NCI-H2029 treated with DMSO at 0.1 percent for 48 hours (cell line): ENCODE measurements at regions not wholly inside any gene's neighbourhood (a gene's known extent, or its start where the extent isn't known, plus 50 kb on each side); places are given as distances from the start of the nearest gene placed in this dataset.

ENCODE experiments used
- DNase-seq: peaks from one replicate; lab custom pipeline; 2025; lab: John Stamatoyannopoulos, UW

DNA sequence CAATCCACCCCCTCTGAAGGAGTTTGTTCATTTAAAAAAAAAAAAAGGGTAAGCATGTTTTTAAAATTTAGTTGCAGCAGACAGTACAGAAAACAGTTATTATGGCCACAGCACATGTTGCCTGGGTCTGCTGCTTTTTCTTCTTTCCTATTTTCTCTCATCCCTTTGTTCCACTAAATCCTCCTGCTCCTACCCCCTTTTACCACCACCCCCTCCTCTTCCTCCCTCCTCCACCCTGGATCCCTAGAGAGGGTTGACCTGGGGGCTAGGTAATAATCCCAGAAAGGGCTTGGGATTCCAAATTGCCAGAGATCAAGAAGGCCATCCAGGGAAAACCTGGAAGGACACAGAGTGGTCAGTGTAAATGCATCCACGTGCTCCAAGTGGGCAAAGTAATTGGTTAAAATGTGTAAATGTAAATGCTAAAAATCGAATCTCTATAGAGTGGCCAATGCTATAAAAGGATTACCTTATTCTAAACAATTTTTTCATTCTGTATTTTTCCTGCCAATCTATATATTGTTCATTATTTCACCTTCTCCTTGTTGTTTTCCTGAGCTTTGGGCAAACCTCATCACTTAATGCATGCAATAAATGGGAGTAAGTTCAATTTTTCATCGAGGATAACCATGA is 89.0 kb upstream of the PIK3CG start:
- no peak for DNase-seq

DNA sequence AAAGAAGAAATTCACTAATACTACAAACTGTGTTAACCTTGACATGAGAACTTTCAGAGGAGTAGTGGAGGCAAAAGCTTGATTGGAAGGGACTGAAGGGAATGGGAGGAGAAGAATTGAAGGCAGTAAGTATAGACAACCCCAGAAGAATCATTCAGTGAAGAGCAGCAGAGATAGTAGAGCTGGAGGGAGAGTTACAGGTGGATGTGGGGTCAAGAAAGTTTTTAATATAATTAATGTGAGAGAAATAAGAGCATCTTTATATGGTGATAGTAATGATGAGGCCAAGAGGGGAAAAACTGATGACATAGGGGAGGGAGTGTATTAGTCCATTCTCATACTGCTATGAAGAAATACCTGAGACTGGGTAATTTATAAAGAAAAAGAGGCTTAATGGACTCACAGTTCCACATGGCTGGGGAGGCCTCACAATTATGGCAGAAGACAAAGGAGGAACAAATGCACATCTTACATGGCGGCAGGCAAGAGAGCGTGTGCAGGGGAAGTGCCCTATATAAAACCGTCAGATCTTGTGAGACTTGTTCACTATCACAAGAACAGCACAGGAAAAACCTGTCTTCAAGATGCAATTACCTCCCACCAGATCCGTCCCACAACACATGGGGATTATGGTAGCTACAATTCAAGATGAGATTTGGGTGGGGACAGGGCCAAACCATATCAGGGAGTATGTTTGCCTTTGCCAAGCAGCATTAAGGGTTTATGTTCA is 88.3 kb upstream of the PIK3CG start:
- DNase-seq: no peak

- no peak for DNase-seq
Observed at GRCh38 chr7:106777674-106778299, 87.3 kb upstream of the PIK3CG start.

- no peak for DNase-seq
Observed at GRCh38 chr7:106778656-106779250, 86.3 kb upstream of the PIK3CG start.

DNA sequence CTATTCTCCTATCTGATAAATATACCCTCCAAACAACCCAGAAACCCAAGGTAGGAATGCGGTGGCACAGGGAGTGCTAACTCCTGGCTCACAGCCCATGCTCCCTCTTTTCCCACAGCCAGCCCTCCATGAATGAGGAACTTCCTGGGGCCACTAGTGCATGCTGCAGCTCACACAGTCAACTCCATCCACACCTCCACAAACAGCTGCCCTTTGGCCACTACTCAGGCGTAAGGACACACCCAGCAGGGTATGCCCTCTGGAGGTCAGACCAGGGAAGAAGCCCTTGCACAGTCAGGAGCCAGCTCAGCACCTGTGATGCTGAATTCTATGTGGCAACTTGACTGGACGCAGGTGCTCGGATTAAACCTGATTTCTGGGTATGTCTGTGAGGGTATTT is 85.2 kb upstream of the PIK3CG start:
- no peak for DNase-seq

GRCh38 chr7:106781007-106781406 is 84.1 kb upstream of the PIK3CG start:
- no peak for DNase-seq

DNA sequence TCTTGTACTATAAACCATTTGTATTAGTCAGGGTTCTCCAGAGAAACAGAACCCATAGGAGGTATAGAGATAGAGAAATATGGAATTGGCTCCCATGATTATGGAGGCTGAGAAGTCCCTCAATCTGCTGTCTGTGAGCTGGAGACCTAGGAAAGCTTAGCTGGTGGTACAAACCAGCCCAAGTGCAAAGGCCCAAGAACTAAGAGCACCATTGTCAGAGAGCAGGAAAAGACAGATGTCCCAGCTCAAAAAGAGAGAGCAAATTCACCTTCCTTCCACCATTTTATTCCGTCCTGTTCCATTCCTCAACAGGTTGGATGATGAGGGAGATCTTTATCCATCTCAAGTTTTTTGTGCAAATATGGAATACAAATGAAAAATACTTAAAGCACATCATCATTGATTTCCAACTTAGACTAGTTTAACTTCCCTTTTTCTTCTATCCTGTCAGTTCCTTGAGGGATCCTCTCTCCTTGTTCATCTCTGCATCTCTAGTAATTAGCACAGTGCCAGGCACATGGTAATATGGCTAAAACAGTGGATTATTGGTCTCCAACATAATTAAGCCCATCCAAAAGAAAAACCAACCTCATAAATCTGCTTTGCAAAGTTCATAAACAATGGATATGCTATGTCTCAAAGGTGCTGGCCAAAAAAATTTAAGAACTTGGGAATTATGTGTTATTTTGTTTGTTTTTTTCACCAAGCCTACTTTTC is 83.1 kb upstream of the PIK3CG start:
- no peak for DNase-seq

DNA sequence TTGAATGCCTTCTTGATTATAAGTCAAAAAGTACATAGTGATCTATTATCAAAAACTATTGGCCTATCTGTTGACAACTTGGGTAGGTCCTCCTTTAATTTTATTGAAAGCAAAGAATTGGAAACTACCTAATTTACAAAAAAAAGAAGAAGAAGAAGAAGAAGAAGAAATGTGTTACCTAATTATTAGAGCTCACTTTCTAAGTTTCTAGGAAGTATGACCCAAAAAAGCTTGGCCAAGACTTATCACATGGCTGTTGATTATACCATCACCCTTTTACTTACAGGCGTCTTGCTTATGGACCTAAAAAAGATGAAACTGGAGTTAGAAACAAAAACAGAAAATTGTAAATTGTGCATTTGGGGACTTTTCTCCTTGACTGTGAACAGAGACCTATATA is 81.8 kb upstream of the PIK3CG start:
- no peak for DNase-seq

DNA sequence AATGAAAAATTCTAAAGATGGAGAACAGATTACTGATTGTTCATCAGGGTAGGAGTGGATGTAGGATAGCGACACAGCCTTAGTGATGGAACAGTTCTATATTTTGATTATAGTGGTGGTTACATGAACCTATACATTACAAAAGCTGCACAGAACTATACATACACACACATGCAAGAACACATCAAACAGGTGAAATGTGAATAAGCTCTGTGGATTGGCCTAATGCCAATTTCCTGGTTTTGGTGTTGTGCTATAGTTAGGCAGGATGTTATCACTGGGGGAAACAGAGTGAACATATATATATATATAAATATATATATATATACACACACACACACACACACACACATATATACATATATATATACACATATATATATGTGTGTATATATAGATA is 76.4 kb upstream of the PIK3CG start:
- no peak for DNase-seq

- no peak for DNase-seq
Observed at GRCh38 chr7:106791526-106791925, 73.6 kb upstream of the PIK3CG start.

DNA sequence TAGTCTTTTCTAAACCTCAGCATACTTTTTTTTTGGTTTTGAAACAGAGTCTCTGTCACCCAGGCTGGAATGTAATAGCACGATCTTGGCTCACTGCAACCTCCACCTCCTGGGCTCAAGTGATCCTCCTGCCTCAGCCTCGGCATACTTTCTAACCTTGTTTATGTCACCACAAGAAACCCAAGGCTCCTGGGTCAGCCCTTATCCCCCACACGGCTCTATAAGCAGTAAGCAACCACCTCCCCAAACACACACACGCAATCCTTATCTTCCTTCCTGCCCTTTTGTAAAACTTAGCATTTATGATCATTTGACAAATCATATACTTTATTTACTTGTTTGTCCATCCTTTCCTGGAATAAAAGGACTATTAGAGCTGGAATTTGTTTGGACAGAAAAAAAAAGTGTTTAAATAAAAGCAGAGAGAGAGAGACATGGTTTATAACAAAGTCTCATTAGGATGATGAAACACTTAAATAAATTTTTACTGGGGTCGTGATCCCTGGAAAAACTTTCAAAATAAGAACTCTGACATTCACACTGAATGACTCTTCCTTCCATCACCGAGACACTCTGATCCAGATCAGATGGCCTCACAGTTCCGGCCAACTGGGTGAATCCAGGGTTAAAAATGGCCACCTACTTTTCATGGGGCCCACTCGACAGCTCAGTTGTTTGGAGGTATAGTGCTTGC is 72.7 kb upstream of the PIK3CG start:
- no peak for DNase-seq

DNA sequence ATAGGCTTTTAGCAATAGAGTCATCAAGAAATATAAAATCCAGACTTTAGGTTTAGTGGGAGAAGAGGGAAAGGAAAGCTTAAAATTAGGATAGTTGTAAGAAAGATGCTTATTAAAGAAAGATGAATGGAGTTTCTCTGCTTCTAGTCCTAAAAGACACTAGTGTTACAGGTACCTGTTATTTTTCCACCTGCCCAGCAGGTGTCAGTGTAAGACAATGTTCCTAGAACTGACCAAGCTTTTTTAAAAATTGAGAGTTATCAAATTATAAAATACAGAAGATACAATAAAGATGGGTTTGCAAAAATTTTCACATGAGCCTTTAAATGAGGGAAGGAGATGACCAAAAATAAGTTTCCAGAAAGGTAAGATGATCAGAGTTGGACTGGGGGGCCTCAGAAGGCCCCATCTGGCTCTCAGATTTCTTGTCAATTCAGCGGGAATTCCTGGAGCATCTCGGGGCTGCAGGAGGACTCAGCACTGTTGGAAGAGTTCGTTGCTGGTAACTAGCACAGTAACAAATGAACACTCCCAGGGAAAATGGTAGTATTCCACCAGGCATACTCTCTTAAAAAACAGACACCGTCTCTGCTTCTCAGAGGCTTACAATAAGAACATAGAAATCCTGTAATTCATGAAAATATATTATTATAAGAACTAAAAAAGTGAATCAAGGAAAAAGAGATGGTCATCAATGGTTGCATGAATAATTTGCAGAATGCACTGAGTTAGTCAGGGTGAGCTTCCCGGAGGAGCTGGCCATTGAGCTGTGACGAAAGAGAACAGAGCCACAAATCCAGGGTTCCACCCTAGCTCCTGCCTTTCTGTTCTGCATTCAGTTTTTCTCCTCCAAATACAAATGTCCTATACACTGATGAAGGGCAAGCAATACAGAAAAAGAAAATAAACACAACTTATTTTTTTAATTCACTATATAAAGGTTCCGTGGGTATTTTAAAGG is 71.8 kb upstream of the PIK3CG start:
- peak; percentile 42 for DNase-seq

GRCh38 chr7:106794276-106795083 is 70.6 kb upstream of the PIK3CG start:
- no peak for DNase-seq

DNA sequence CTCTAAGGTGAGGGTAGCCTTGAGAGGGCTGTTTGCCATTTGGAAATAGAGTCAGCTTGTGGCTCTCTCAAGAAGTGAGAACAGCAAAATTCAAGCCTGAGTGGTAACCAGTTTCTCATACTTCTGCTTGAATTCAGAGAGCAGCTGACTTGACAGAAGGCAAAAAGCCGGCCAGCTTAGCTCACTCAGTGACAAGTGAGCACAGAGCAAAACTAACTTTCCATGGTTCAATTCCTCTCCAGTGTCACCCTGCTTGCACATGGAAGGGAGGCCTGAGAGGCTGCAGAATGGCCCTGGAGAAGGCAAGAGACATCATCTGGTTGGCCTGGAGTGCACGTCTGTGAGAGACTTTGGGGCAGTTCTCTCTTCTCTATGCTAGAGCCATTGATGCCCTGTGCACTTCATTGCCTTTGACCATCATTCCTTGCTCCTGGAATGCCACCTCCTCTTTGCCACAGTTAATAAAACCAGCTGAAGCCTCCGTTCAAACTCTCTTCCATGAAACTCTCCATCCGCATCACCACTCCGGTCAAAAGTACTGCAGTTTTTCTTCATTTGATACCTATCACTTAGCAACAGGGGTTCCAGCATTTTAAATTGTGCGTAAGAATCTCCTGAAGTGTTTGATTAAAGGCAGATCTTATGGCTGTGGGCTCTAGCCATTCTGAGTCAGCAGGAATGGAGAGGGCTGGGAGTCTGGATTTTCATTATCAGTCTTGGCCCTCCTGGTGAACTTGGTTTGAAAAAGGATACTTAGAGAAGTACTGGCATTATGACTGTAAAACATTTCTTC is 69.8 kb upstream of the PIK3CG start:
- no peak for DNase-seq

GRCh38 chr7:106795877-106796231 is 69.2 kb upstream of the PIK3CG start:
- no peak for DNase-seq

DNA sequence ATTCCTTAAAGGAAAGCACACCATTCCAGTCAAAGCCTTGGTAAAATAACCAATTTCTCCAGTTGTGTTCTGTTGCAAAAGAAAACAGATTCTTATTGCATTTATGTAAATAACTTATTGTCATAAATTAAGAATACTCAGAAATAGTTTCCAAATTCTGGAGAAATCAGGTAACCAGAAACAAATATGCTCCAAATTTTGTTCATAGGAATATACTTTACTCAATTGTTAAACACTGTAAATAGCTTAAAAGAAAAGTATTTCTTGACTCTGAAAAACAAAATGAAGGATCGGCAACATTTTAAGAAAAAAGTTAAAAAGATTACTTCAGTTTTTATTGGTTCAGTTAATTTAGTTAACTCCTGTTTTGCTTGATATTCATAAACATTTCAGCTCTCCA is 67.1 kb upstream of the PIK3CG start:
- DNase-seq: no peak

- DNase-seq: no peak
Observed at GRCh38 chr7:106802589-106802988, 62.5 kb upstream of the PIK3CG start.

GRCh38 chr7:106806556-106806955 is 58.5 kb upstream of the PIK3CG start:
- DNase-seq: no peak

GRCh38 chr7:106807474-106807873 is 57.6 kb upstream of the PIK3CG start:
- no peak for DNase-seq
